ENCODE measurements at regions not wholly inside any gene's neighbourhood (a gene's known extent, or its start where the extent isn't known, plus 50 kb on each side); places are given as distances from the start of the nearest gene placed in this dataset.
"Not testable (repeated sequence)": the region's sequence is repeated elsewhere in the genome, so short reads cannot be mapped to it uniquely, and the experiment has no call there.

DNA sequence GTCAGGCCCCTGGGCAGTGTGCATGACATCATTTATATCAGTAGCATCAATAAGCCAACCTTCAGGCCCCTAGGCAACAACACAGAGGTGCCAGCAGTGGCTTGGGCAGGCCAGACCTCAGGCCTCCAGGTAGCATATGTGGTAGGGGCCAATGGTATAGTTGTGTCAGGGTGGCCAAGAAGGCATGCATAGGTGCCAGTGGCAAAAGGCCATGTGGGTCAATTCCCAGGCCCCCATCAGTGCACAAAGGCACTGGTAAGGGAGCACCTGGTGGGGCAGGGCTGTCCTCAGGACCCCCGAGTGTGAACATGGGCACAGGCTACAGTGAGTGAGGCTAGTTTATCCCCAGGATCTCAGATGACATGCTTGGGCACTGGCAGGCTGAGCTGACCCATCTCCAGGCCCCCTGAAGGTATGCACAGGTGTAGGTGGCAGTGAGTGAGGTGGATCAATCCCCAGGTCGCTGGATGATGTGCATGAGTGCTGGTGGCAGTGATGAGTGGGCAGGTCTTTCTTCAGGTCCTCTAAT lies 244.1 kb upstream of the ZNF385D start:
- DNase-seq = no peak

DNA sequence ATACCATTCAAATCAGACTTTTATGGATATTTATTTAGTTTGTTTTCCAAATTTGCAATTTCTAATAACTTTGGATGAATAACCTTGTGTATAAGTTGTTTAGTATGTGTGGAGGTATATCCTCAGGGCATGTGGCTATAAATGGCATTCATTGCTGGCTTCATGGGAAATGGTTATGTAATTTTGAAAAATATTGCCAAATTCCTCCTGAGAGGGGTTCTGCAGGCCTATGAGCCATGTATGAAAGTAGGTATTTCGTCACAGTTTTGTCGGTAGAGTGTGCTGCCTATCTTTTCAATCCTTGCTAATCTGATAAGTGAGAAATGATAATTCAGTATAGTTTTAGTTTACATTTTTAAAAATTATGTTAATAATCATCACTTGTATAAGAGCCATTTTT lies 256.4 kb upstream of the ZNF385D start:
- DNase-seq = no peak

DNA sequence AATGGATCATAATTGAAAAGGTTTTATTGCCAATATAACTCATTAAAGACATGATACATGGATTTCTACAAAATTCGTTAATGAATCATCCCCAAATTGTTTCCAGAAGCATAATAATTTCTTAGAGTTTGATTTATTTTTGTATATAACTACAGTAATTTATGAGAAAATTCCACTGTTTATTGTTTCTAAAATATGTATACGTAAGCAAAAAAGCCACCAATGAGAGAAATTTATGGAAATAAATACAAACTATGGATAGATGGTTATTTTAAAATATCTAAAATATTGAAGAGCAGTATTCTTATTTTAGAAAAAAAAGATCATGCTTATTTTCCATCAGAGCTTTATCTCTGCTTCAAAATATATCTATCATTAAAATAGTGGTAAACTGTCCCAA lies 260.0 kb upstream of the ZNF385D start:
- DNase-seq = no peak

DNA sequence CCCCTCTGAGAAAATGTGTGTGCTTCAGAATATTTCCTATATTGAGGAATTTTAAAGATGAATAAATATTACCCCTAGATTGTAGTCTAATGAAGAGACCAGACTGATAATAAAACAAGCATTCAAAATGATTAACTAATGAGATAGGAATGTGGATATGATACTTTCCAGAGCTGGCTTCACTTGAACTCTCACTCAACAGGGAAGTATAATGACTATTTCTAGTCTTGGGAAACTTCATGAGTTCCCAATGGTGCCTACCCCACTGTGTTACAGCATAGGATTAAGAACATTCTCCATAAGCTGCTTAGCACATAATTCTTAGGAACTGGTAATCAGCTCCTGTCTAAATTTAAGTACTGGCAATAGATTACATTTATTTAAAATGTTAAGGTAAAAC lies 261.5 kb upstream of the ZNF385D start:
- DNase-seq = no peak

DNA sequence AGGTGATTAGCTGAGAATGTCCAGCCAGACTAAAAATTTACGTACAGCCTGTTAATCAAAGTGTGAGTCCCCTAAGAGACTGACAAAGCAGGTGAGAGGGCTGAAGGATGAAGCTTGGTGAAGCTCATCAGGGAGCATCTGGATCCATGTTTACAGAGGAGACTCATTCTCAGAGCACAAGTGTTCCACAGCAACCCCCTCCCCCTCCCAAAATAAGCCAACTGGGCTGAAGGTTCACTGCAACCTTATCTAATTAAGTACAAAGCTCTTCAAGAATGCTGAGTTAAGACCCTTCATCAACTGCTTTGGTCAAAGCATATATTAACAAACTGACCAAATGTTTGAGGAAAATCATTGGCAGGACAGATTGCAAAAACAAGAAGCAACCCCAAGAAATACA lies 262.6 kb upstream of the ZNF385D start:
- DNase-seq = no peak

DNA sequence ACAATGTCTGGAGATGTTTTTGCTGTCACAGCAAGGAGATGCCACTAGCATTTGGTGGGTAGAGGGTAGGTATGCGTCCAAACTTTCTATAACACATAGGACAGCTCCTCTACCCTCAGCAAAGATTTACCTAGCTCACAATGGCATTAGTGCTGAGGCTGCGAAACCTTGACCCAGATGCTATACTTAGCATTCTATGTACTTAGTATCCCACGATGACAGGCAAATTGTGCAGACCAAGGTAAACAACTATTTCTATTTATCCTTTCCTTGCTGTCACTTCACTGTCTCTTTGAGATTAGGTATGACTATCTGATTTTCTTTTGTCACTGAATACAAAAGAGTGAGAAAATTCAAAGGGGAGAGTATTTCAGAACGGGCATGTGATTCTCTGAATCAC lies 265.2 kb upstream of the ZNF385D start:
- DNase-seq = no peak

DNA sequence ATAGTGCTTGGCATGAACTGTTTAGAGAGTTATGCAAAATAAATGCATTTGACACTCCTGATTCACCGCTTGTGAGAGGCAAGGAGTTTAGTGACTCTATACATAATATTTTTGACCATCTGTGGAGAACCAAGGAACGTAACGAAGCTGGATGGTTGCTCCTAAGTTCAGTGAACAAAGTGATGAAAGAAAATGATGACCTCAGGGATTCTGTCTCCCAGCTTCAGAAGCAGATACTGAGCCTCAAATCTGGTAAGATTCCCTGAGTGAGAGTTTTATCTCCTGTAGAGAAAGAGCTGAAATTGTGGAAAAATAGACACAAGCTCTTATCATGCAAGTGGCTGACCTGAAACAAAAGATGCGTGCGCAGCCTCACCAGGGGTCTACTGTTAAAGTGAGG lies 273.6 kb upstream of the ZNF385D start:
- DNase-seq = not testable (repeated sequence)

DNA sequence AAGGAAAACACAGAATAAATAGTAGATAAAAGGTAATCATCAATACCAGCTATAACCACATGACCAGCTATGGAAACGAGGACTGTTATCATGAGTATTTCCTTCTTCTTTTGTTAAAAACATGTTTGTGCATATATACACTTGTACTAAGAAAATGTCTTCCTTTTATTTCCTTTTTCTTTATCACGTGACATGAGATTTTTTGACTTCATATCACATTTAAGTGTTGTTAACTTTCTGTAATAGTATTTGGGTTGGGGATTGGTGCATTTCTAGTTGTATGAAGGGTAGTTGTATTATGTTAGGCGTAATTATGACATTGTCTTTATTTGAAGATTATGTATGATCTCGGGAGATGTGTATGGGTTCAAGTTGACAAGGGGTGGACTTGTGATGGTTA lies 278.5 kb upstream of the ZNF385D start:
- DNase-seq = no peak

DNA sequence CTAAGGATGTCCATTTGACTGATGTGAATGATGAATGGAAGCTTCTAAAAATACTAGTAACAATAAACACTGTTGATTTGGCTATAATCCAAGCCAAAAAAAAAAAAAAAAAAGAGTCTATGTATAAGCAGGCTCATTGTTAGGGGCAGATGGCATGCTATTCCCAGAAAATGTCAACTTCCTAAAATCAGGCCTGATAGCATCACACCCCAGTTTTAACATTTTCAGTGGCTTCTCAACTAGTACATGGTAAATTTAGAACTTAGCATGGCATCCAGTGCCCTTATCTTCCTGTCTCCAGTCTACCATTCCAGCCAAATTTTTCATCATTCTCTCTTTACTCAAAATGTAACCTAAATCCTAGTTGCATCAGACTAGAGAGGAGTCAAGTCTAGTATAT lies 288.2 kb upstream of the ZNF385D start:
- no peak for DNase-seq

DNA sequence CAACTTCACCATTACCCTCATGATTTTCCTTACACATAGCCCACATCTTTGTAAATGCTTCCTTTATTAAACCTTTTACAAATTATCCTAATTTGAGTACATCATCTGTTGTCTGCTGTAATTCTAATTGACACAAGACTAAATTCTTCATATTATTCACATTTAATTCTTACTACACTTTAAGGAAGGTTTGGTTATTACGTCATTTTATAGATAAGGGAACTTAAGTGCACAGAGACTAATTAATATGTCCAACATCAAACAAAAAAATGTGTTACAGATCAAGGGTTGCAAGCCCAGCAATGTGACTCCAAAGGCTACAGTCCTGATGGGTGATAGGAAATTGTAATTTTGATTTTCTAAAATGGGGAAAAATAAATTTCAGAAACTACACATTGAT lies 289.1 kb upstream of the ZNF385D start:
- DNase-seq = no peak

DNA sequence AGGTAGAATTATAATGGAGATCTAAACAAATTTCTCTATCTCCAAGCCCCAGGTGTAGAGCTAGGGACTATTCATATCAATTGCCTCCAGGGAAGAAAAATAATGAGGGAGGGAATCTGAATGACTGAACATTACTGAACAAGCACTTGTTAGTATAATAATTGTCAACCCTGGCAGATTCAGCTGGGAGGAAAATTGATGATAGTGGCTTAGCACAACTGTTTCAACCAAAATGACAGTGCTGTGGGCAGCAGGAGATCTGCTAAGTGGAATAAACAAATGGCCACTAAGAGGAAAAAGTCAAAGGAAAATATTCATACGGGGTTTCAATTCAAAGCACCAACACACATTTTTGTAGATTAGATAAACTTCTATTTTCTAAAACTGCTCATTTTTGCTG lies 294.9 kb upstream of the ZNF385D start:
- no peak for DNase-seq

DNA sequence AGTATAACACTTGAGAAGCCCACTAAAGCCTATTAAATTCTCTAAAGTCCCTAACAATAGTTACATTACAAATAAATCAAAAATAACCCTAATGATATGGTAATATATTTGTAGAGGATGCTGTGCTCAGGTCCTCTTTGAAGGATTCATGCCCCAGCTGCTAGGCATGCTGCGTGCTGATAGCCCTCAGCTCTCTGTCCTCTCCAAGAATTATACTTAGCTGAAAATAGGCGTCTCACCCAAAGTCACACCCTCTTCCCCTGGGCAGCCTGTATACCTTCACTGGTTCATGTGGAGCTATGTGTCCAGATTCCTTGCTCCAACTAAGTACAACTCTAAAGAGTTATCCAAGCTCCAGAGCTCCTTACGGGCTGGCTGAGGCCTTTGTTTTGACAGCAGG lies 312.5 kb upstream of the ZNF385D start:
- no peak for DNase-seq

DNA sequence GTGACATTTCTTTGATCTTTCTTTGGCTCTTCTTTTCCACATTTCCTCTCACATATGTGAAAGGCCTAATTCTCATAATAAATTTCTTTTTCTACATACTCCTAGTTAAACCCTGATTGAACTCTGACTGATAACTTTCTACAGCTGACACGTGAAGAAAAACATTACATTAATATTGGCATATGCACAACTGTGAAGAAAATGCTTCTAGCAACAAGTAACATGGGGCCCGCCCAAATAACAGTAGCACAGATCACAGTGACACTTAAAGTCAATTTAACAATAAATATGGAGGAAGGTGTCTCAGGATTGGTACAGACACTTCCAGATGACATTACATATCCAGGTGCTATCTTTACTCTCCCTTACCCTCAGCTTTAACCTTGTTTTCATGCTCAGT lies 317.6 kb upstream of the ZNF385D start:
- no peak for DNase-seq

DNA sequence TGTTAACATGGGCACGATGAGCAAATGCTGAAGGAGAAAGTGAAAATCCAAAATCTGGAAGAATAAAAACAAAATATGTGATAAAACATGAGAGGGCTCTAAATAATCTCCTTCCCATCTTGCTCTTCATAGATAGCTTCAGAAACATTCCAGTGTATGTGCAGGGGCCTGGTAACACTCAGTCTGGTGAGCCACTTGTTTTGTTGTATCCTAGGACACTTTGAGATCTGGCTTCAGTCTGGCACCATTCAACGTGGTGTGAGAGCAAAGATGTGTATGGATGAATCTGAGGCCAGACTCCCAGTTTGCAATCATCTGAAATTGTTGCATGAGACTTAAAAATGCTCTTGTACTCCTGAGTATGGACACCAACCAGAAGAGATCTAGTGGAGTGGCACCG lies 337.2 kb upstream of the ZNF385D start:
- DNase-seq = no peak

DNA sequence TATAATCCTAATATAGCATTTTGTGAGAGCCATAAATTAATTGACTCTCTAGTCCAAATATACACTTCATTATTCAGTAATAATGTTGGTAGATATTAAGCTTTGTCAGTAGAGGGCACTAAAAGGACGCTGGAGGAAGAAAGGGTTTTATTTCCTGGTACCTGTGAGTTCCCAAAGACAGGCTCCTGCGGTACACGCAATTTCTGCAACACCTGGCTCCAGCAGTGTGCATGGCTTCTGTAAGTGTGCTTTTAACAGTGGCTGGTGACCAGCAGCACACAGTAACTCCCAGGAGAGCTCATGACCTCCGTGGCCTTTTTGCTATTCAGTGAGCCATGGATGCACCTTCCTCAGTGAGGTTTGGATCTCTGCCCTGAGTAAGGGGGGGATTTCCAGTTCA lies 338.3 kb upstream of the ZNF385D start:
- DNase-seq = no peak

DNA sequence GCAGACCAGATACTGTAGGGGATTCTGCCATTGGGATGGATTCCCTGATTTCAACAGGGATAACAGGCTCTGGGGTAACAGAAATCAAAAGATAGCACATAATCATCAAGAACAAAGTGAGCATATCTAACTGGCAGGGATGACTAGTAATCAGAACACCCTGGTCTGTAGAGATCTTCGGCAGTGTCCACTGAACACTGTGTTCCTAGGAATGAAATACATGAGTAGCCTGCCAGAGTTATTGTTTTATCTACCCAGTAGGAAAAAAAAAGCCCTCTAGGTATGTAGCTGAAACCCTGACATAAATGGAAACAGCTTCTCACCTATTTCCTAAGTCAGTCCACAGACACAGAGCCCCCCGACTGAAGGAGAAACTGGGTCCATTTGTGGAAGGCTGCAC lies 340.3 kb upstream of the ZNF385D start:
- DNase-seq = no peak

DNA sequence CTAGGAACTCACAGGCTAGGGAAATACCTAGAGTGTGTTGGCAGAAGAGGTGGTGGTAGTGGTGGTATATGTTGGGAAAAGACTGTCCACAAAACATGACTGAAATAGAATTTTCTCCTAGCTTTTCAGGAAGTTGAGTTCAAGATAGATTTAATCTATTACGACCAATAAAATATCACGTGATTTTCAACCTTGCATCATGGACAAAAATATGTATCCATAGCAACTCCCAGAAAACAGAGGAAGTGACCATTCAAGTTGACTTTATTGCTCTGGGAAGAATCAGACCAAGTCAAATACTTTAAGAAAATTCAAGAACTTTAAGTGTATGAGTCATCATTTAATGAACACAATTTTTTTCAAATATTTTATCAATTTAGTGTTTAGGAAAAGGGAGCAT lies 347.0 kb upstream of the ZNF385D start:
- no peak for DNase-seq

DNA sequence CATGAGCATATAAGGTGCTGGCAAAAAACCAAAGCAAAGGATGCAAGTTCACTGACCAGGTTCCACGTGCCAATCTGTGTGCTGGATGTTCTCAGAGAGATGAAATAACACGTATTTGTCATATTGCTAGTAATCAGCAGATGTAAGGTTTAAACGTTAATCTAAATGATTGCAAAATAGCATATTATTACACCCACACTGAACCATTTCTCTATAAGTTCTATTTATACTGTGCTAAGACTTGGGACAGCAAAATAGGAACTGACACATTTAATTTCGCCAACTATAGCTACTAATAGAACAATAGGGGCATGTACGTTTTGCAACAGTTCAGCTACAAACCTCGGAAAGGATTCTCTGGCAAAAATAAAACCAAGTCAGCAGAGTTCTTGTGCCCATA lies 350.3 kb upstream of the ZNF385D start:
- DNase-seq = no peak

DNA sequence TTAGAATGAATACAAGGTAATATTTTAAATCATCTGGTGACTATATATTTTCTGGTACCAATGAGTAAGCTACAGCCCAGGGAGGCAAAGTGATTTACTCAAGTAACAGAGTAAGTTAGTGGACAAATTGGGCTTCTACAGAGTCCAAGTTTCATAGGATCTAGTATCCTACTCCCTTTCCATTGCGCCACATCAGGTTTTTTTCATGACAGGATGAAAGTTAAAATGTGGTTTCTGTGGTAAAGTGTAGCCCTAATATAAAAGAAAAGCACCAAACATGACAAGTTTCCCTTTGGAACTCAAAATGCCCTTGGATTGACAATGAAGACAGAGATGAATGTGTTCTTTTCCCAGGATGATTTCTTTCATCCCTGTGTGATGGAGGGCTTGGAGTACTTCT lies 350.8 kb upstream of the ZNF385D start:
- DNase-seq = no peak

DNA sequence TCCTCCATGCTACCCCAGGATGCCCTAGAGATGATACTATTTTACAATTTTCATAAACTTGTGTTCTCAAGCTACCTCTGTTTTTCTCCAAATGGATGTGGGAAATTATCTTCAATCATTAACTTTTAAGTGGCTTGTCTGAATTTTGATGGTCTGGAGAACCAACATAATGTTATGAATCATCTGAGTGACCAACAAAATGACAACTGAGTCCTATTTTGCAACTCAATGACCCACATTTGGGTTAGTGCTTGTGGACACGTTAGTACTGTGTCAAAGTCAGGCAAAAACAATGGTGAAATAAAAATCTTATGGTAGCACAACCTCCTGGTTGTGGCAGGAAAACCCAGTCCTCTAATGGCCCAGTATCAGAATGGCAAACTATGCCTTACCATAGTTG lies 352.4 kb upstream of the ZNF385D start:
- DNase-seq = no peak

DNA sequence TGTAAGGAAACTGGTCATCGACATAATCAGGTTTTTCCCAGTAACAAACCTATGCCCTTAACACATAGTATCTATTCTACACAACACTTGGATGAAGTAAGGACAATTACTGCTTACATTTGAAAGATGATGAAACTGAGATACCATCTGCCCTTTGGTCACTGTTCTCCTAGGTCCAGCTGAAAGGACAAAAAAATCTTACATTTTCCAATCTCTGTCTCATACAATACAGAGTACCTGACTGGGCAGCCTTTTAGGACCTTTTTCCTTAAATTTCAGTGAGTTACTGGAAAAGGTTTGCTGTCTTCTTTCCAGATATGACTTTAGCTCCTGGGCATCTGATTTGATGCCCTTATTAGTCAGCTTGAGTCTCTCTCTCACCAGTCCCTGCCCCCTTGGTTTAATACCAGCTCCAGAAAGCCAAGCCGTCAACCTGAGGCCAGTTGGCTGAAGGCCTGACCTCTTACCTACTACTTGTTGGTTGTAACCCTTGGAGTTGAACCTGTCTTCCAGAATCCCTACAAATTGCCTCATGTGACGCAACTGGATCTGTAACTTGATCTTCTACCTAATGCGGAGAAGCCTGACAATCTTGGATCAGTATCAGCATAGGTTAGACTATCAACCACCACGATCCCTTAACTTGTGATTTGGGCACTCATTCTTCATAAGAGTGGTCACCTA lies 355.3 kb upstream of the ZNF385D start:
- DNase-seq = no peak

DNA sequence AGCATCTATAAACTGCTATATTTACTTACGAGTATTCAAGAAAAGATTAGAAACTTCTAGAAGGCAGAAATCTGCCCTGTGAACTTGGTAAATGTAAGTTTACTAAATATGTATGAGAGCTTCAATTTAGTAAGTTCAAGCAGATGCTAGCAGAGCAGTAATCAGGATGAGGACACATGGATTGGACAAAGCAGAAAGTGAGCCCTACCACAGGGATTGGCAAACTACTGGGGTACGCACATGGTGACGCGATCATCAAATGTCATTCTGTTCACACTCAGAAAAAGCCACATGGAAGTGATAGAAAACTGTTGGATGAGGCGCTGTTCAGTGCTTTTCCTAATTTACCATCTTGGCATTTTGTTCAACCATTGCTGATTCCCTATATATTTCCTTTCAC lies 360.2 kb upstream of the ZNF385D start:
- no peak for DNase-seq

DNA sequence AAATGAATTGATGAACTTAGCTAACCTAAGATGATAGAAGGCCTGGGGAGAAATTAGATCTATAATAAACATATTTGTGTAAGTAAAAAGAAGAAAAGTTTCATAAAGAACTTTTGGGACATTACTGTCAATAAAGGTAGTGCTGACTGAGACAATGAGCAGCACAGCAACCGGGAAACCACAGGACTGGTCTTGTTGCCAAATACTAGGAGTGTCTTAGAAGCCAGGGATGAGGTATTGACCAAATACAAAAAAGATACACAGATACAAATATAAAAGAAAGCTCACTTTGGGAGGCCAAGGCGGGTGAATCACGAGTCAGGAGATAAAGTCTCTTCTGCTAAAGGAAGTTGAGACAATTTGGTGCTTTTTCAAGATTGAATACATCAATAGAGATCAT lies 362.4 kb upstream of the ZNF385D start:
- DNase-seq = no peak

DNA sequence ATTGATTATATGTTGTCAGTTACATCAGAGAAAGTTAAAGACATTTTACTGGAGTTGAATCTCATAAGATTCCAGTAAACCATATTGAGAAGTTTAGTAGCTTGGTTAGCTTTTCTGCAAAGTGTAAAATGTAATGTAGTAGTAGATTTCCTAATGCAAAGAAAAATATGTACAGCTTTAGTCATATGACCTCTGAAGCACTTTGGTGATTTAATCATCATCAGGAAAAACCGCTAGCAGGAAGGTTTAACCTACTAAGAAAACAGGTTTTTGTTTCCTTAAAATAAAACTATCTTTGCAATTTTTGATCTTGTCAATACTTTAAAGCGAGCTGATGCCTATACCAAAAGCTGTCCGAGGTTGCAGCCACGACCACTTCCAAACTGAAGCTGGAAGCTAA lies 364.6 kb upstream of the ZNF385D start:
- DNase-seq = no peak

DNA sequence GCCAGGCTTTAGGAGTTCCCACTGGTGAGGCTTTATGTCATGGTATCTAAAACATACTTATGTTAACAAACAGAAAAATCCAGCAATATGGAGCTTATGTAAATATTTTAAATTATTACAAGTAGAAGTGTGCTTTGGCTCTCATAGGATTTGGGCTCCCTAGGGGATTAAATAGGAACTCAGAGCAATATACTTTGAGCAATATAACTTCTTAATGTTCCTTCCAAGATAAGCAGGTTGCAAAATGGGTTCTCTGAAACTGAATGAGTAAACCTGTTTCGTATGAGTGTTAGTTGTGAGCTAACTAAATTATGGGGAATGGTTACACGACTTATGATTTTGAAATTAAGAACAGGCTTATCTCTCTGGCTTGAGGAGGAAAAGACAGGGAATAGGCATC lies 366.1 kb upstream of the ZNF385D start:
- DNase-seq = no peak
